ENCODE measurements at regions not wholly inside any gene's neighbourhood (a gene's known extent, or its start where the extent isn't known, plus 50 kb on each side); places are given as distances from the start of the nearest gene placed in this dataset.
"Not testable (repeated sequence)": the region's sequence is repeated elsewhere in the genome, so short reads cannot be mapped to it uniquely, and the experiment has no call there.

DNA sequence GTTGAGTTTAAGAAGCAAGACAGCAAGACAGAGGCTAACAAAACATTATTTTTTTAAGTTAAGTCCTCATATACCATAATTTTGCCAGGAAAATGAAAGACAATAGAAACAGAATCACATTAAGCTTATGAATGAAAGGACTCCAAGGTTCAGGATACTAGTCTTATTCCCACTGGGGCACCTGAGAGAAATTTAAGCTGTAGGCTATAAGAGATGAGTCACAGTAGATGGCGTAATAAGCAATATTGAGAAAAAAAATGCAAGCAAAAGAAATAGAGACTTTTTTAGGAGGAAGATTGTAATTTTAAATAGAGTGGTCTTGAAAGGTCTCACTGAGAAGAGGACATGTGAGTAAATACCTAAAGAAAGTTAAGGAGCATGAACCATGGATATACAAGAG lies 57.1 kb upstream of the KIF2B start:
- Mint-ChIP-seq H3K27me3 (ENCODE audit: insufficient read depth, unreplicated experiment) (no peaks in the 10 kb centered on the region), H3K4me3 (ENCODE audit: unreplicated experiment) (no peak overlapping the region), H3K27ac (ENCODE audit: unreplicated experiment) (no peak overlapping the region), H3K4me1 (ENCODE audit: low read depth, unreplicated experiment) (no peaks in the 10 kb centered on the region), H3K36me3 (ENCODE audit: insufficient read depth, unreplicated experiment) (no peaks in the 10 kb centered on the region), H3K9me3 (ENCODE audit: unreplicated experiment) (peaks cover 9% of the 10 kb centered on the region)
- TF ChIP-seq, protein P1, sequence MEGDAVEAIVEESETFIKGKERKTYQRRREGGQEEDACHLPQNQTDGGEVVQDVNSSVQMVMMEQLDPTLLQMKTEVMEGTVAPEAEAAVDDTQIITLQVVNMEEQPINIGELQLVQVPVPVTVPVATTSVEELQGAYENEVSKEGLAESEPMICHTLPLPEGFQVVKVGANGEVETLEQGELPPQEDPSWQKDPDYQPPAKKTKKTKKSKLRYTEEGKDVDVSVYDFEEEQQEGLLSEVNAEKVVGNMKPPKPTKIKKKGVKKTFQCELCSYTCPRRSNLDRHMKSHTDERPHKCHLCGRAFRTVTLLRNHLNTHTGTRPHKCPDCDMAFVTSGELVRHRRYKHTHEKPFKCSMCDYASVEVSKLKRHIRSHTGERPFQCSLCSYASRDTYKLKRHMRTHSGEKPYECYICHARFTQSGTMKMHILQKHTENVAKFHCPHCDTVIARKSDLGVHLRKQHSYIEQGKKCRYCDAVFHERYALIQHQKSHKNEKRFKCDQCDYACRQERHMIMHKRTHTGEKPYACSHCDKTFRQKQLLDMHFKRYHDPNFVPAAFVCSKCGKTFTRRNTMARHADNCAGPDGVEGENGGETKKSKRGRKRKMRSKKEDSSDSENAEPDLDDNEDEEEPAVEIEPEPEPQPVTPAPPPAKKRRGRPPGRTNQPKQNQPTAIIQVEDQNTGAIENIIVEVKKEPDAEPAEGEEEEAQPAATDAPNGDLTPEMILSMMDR (IDR thresholded peaks at IDR 0.05; ENCODE audit: insufficient read depth in 1 of 2, low read depth in 1 of 2, low read length in 1 of 2, severe bottlenecking in 1 of 2, unreplicated experiment in 1 of 2) = no peak
- ChIA-PET POLR2A (no interaction called here), CTCF (no interaction called here)
- no peaks in the 10 kb centered on the region for H3K27me3 ChIP-seq (replicated peaks; ENCODE audit: control insufficient read depth, insufficient read depth, low read length)
- H3K4me3 ChIP-seq (ENCODE audit: low read depth, low read length) = no peak overlapping the region
- BruUV-seq (replicated peaks) = no TSS peak
- no peaks in the 10 kb centered on the region for H3K9me3 ChIP-seq
- no peaks in the 10 kb centered on the region for H3K36me3 ChIP-seq (ENCODE audit: control insufficient read depth, insufficient read depth, low read length)
- H3K4me1 ChIP-seq = no peaks in the 10 kb centered on the region
- intact Hi-C loops (cut with micrococcal nuclease; ENCODE audit: unreplicated experiment) = no loop called here
- DNase-seq = no peak

DNA sequence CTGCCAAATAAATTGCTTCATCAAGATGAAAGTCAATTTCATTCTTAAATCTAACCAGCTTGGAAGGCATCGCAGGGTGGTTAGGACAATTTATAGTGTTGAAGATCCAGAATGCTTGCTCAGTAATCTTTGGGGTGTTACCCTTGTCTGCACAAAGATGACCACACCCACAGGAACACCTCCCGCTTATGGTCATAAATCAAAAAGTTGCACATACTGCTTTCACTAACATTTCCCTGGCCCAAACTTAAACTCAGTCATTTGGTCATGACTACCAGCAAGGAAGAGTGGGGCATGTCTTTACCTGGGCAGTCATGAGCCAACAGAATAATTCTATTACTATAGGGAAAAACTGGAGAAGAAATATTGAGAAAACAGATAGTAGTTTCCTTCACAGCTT lies 57.6 kb upstream of the KIF2B start:
- ChIA-PET CTCF (no interaction called here), POLR2A (no interaction called here)

DNA sequence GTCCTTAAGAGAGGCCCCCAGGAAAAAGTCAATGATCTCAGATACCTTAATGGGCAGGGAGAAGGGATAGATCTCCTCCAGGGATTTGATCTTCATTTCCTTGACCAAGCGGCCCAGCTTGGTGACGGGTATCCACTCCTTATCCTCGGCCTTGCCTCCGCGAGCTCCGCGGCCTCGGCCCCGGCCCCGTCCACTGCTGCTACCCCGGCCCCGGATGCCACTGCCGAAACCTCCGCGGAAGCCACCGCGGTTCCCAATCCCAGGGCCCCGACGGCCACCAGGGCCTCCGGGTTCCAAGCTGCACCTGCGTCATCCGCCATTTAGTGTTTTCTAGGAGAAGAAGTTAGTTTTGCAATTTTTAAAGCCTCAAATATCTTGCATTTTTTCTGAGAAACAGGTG lies 65.2 kb upstream of the KIF2B start:
- no TSS peak for BruUV-seq (replicated peaks)
- Mint-ChIP-seq H3K27me3 (ENCODE audit: insufficient read depth, unreplicated experiment) (no peaks in the 10 kb centered on the region), H3K4me3 (ENCODE audit: unreplicated experiment) (no peak overlapping the region), H3K9me3 (ENCODE audit: unreplicated experiment) (no peaks in the 10 kb centered on the region), H3K36me3 (ENCODE audit: insufficient read depth, unreplicated experiment) (no peaks in the 10 kb centered on the region), H3K27ac (ENCODE audit: unreplicated experiment) (no peak overlapping the region), H3K4me1 (ENCODE audit: low read depth, unreplicated experiment) (no peaks in the 10 kb centered on the region)
- no peaks in the 10 kb centered on the region for H3K9me3 ChIP-seq
- ChIA-PET POLR2A (no interaction called here), CTCF (no interaction called here)
- TF ChIP-seq, protein P1 (IDR thresholded peaks at IDR 0.05; ENCODE audit: insufficient read depth in 1 of 2, low read depth in 1 of 2, low read length in 1 of 2, severe bottlenecking in 1 of 2, unreplicated experiment in 1 of 2) = no peak
- DNase-seq = no peak
- H3K4me3 ChIP-seq (ENCODE audit: low read depth, low read length) = no peak overlapping the region
- intact Hi-C loops (cut with micrococcal nuclease; ENCODE audit: unreplicated experiment) = no loop called here
- H3K4me1 ChIP-seq = no peaks in the 10 kb centered on the region
- no peaks in the 10 kb centered on the region for H3K36me3 ChIP-seq (ENCODE audit: control insufficient read depth, insufficient read depth, low read length)
- no peaks in the 10 kb centered on the region for H3K27me3 ChIP-seq (replicated peaks; ENCODE audit: control insufficient read depth, insufficient read depth, low read length)

More for the DNA sequence above, 57.6 kb upstream of the KIF2B start:
- no TSS peak for BruUV-seq (replicated peaks)
- no peaks in the 10 kb centered on the region for H3K27me3 Mint-ChIP-seq (ENCODE audit: insufficient read depth, unreplicated experiment)
- Histone ChIP-seq H3K36me3 (ENCODE audit: control insufficient read depth, insufficient read depth, low read length) (no peaks in the 10 kb centered on the region), H3K4me1 (no peaks in the 10 kb centered on the region), H3K9me3 (no peaks in the 10 kb centered on the region), H3K27me3 (replicated peaks; ENCODE audit: control insufficient read depth, insufficient read depth, low read length) (no peaks in the 10 kb centered on the region), H3K4me3 (ENCODE audit: low read depth, low read length) (no peak overlapping the region)
- no peak overlapping the region for H3K27ac Mint-ChIP-seq (ENCODE audit: unreplicated experiment)
- peaks cover 9% of the 10 kb centered on the region for H3K9me3 Mint-ChIP-seq (ENCODE audit: unreplicated experiment)
- intact Hi-C loops (cut with micrococcal nuclease; ENCODE audit: unreplicated experiment) = no loop called here
- H3K4me3 Mint-ChIP-seq (ENCODE audit: unreplicated experiment) = no peak overlapping the region
- no peaks in the 10 kb centered on the region for H3K36me3 Mint-ChIP-seq (ENCODE audit: insufficient read depth, unreplicated experiment)
- H3K4me1 Mint-ChIP-seq (ENCODE audit: low read depth, unreplicated experiment) = no peaks in the 10 kb centered on the region
- no peak for DNase-seq
- TF ChIP-seq, protein P1 (IDR thresholded peaks at IDR 0.05; ENCODE audit: insufficient read depth in 1 of 2, low read depth in 1 of 2, low read length in 1 of 2, severe bottlenecking in 1 of 2, unreplicated experiment in 1 of 2) = no peak

DNA sequence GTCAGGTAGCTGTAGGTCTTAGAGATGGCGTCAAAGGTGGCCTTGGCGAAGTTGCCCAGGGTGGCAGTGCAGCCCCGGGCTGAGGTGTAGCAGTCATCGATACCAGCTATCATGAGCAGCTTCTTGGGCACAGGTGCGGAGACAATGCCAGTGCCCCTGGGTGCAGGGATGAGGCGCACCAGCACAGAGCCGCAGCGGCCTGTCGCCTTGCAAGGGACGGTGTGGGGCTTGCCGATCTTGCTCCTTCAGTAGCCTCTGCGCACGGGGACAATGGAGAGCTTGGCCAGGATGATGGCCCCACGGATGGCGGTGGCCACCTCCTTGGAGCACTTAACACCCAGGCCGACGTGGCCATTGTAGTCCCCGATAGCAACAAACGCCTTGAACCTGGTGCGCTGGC lies 65.6 kb upstream of the KIF2B start:
- H3K27me3 Mint-ChIP-seq (ENCODE audit: insufficient read depth, unreplicated experiment); H3K4me1 ChIP-seq; CTCF ChIA-PET; H3K27ac Mint-ChIP-seq (ENCODE audit: unreplicated experiment); H3K9me3 Mint-ChIP-seq (ENCODE audit: unreplicated experiment); intact Hi-C loops (cut with micrococcal nuclease; ENCODE audit: unreplicated experiment); POLR2A ChIA-PET; H3K36me3 ChIP-seq (ENCODE audit: control insufficient read depth, insufficient read depth, low read length); H3K36me3 Mint-ChIP-seq (ENCODE audit: insufficient read depth, unreplicated experiment); H3K4me3 Mint-ChIP-seq (ENCODE audit: unreplicated experiment); H3K4me1 Mint-ChIP-seq (ENCODE audit: low read depth, unreplicated experiment); H3K27me3 ChIP-seq (replicated peaks; ENCODE audit: control insufficient read depth, insufficient read depth, low read length); H3K4me3 ChIP-seq (ENCODE audit: low read depth, low read length); DNase-seq; BruUV-seq (replicated peaks); H3K9me3 ChIP-seq: not testable (repeated sequence)

All from Caco-2 (cell line).